GM23338 (cell line): ENCODE measurements at regions not wholly inside any gene's neighbourhood (a gene's known extent, or its start where the extent isn't known, plus 50 kb on each side); places are given as distances from the start of the nearest gene placed in this dataset.

Source experiments
- ATAC-seq: fragments of 200-7000 bp; cut with Tn5 transposase; 3 replicates; pipeline ENCODE4 v1.9.1; 2020
- DNase-seq: peaks from one replicate; pipeline ENCODE4 v3.0.0-alpha.2; 2015; ENCODE audit warnings: low spot score
- H2AFZ ChIP-seq: fragments of 200-600 bp; sonication (generic); 2 replicates; pipeline ENCODE4 v1.8.0; 2016; ENCODE audit warnings: antibody characterized with exemption, mild to moderate bottlenecking, moderate library complexity
- H3F3A ChIP-seq: fragments of 200-600 bp; sonication (generic); replicated peaks from 2 replicates; pipeline ENCODE4 v1.8.0; 2017; ENCODE audit warnings: antibody characterized with exemption, mixed run types, low read depth
- H3K27ac ChIP-seq: fragments of 200-600 bp; sonication (generic); 2 replicates; pipeline ENCODE4 v1.6.1; 2016; ENCODE audit warnings: low read depth
- H3K27me3 ChIP-seq: fragments of 200-600 bp; sonication (generic); 2 replicates; pipeline ENCODE4 v1.8.0; 2016; ENCODE audit warnings: mild to moderate bottlenecking, mixed run types, moderate library complexity; ENCODE audit not compliant: insufficient read depth
- H3K36me3 ChIP-seq: fragments of 200-600 bp; sonication (generic); 2 replicates; pipeline ENCODE4 v1.8.0; 2016; ENCODE audit warnings: mild to moderate bottlenecking; ENCODE audit not compliant: insufficient read depth
- H3K4me1 ChIP-seq: fragments of 200-600 bp; sonication (generic); 2 replicates; pipeline ENCODE4 v1.8.0; 2016; ENCODE audit warnings: mild to moderate bottlenecking, moderate library complexity; ENCODE audit not compliant: insufficient read depth
- H3K4me2 ChIP-seq: fragments of 200-600 bp; sonication (generic); 2 replicates; pipeline ENCODE4 v1.7.1; 2017; ENCODE audit warnings: mixed run types
- H3K4me3 ChIP-seq: fragments of 200-600 bp; sonication (generic); 2 replicates; pipeline ENCODE4 v1.6.1; 2016; ENCODE audit warnings: mixed run types
- H3K79me2 ChIP-seq: fragments of 200-600 bp; sonication (generic); replicated peaks from 2 replicates; pipeline ENCODE4 v1.8.0; 2017; ENCODE audit warnings: mild to moderate bottlenecking; ENCODE audit not compliant: insufficient read depth
- H3K9me2 ChIP-seq: fragments of 200-600 bp; sonication (generic); 2 replicates; pipeline ENCODE4 v1.8.0; 2017; ENCODE audit not compliant: insufficient read depth
- H4K20me1 ChIP-seq: fragments of 200-600 bp; sonication (generic); replicated peaks from 2 replicates; pipeline ENCODE4 v1.8.0; 2017; ENCODE audit warnings: mild to moderate bottlenecking; ENCODE audit not compliant: insufficient read depth
- H3K27ac Mint-ChIP-seq: 2 replicates; pipeline ENCODE4 v1.8.0; 2020; ENCODE audit warnings: inconsistent platforms, mild to moderate bottlenecking, moderate library complexity, mixed read lengths
- H3K27me3 Mint-ChIP-seq: 3 replicates; pipeline ENCODE4 v1.8.0; 2022; ENCODE audit warnings: low read depth, mild to moderate bottlenecking, moderate library complexity, mixed read lengths, inconsistent platforms; ENCODE audit not compliant: insufficient read depth, poor library complexity
- H3K36me3 Mint-ChIP-seq: 3 replicates; pipeline ENCODE4 v1.8.0; 2021; ENCODE audit warnings: low read depth, mild to moderate bottlenecking, inconsistent platforms, moderate library complexity, mixed read lengths
- H3K4me1 Mint-ChIP-seq: 3 replicates; pipeline ENCODE4 v1.8.0; 2020; ENCODE audit warnings: mild to moderate bottlenecking, inconsistent platforms, mixed read lengths
- H3K4me3 Mint-ChIP-seq: 3 replicates; pipeline ENCODE4 v1.8.0; 2021; ENCODE audit warnings: moderate library complexity, mild to moderate bottlenecking, inconsistent platforms, mixed read lengths
- H3K9me3 Mint-ChIP-seq: 3 replicates; pipeline ENCODE4 v1.8.0; 2020; ENCODE audit warnings: moderate library complexity, mild to moderate bottlenecking, inconsistent platforms, mixed read lengths
- CREB1 ChIP-seq: fragments of 250-450 bp; sonication (Bioruptor Pico); IDR thresholded peaks from 2 replicates; pipeline ENCODE4 v1.5.0; 2020; ENCODE audit warnings: low read depth, mild to moderate bottlenecking, moderate library complexity
- CTCF ChIP-seq, 2 experiments: fragments of 200-600 bp in 1 of 2; sonication (generic) in 1 of 2; conservative IDR thresholded peaks; 2 replicates each; pipeline versions ENCODE4 v1.5.1 to v1.6.1; 2016 to 2017; ENCODE audit warnings: antibody characterized with exemption in 2 of 2, low read depth in 2 of 2, mild to moderate bottlenecking in 2 of 2, moderate library complexity in 1 of 2
- EZH2 ChIP-seq: fragments of 200-600 bp; sonication (generic); IDR thresholded peaks from one replicate; pipeline ENCODE4 v1.8.0; 2017; ENCODE audit warnings: antibody characterized with exemption, mild to moderate bottlenecking, low read depth; ENCODE audit not compliant: unreplicated experiment
- EZH2phosphoT487 ChIP-seq: fragments of 200-600 bp; sonication (generic); IDR thresholded peaks from one replicate; pipeline ENCODE4 v1.8.1; 2018; ENCODE audit warnings: antibody characterized with exemption; ENCODE audit not compliant: unreplicated experiment
- JUNB ChIP-seq: IDR thresholded peaks from one replicate; pipeline ENCODE4 v1.6.1; 2016; ENCODE audit warnings: antibody characterized with exemption; ENCODE audit not compliant: unreplicated experiment
- NANOG ChIP-seq: IDR thresholded peaks from 2 replicates; pipeline ENCODE4 v1.6.1; 2016; ENCODE audit warnings: antibody characterized with exemption, borderline replicate concordance
- POLR2AphosphoS5 ChIP-seq: IDR thresholded peaks from 2 replicates; pipeline ENCODE4 v1.6.1; 2016; ENCODE audit warnings: antibody characterized with exemption, low read depth
- REST ChIP-seq: IDR thresholded peaks from one replicate; pipeline ENCODE4 v1.6.1; 2018; ENCODE audit warnings: antibody characterized with exemption; ENCODE audit not compliant: unreplicated experiment
- STAT1 ChIP-seq: IDR thresholded peaks from one replicate; pipeline ENCODE4 v1.6.1; 2016; ENCODE audit warnings: antibody characterized with exemption; ENCODE audit not compliant: unreplicated experiment
- ZNF114 ChIP-seq: fragments of 250-450 bp; sonication (Bioruptor Pico); IDR thresholded peaks from 2 replicates; pipeline ENCODE4 v1.5.0; 2020; ENCODE audit warnings: mild to moderate bottlenecking, moderate library complexity
- ZNF331 ChIP-seq: fragments of 250-450 bp; sonication (Bioruptor Pico); IDR thresholded peaks from 2 replicates; pipeline ENCODE4 v1.5.0; 2020; ENCODE audit warnings: low read depth, mild to moderate bottlenecking, moderate library complexity
- TF ChIP-seq, protein P1 (sequence below): IDR thresholded peaks from 2 replicates; pipeline ENCODE4 v1.6.1; 2016; ENCODE audit warnings: antibody characterized with exemption

- ATAC-seq = no peak
These were observed 1176.4 kb upstream of the RAG2 start for GRCh38 chr11:37774441-37774840.

DNA sequence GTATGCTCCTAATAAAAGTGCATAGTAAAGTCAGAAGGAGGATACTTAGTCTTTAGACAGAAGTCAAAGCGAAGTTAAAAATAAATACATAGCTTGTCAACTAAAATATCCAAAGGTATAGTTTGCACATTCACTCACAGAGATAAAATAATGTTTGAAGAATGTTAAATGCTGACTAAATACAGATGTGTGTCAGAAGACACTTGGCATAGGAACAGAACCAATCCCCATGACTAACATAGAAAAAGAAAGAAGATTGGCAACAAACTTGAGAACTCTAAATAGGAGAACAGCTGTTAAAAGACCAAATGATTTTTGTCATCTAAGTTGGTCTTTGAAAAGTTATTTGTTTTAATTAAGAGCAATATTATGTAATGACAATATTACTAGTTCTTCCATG lies 1172.1 kb upstream of the RAG2 start:
- no peaks in the 10 kb centered on the region for H3K4me1 Mint-ChIP-seq
- H3K9me3 Mint-ChIP-seq = peaks cover 6% of the 10 kb centered on the region
- no peak for ATAC-seq
- TF ChIP-seq NANOG = no peak
- no peak for TF ChIP-seq EZH2
- TF ChIP-seq CREB1 (CRISPR knock-in tag) = no peak
- no peak for TF ChIP-seq JUNB
- TF ChIP-seq STAT1 = no peak
- no peak for TF ChIP-seq REST
- no peak for TF ChIP-seq CTCF (conservative IDR thresholded peaks at IDR 0.05; ENCODE audit: low read depth in 2 of 2)
- TF ChIP-seq ZNF331 (CRISPR knock-in tag) = no peak
- TF ChIP-seq, protein P1, sequence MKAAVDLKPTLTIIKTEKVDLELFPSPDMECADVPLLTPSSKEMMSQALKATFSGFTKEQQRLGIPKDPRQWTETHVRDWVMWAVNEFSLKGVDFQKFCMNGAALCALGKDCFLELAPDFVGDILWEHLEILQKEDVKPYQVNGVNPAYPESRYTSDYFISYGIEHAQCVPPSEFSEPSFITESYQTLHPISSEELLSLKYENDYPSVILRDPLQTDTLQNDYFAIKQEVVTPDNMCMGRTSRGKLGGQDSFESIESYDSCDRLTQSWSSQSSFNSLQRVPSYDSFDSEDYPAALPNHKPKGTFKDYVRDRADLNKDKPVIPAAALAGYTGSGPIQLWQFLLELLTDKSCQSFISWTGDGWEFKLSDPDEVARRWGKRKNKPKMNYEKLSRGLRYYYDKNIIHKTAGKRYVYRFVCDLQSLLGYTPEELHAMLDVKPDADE = no peak
- no peak for TF ChIP-seq EZH2phosphoT487
- no peak for TF ChIP-seq ZNF114
- TF ChIP-seq POLR2AphosphoS5 = no peak

More at GRCh38 chr11:37774441-37774840, 1176.4 kb upstream of the RAG2 start:
- H3K4me3 ChIP-seq = no peak overlapping the region
- no peak overlapping the region for H3K4me2 ChIP-seq
- no peaks in the 10 kb centered on the region for H3K4me1 ChIP-seq
- Mint-ChIP-seq H3K27ac (no peak overlapping the region), H3K4me1 (no peaks in the 10 kb centered on the region), H3K9me3 (peaks cover 6% of the 10 kb centered on the region; the same call in 2 of the 3 replicates), H3K36me3 (no peaks in the 10 kb centered on the region; the same call in 2 of the 3 replicates), H3K27me3 (peaks cover 2% of the 10 kb centered on the region), H3K4me3 (no peak overlapping the region)
- H3K27me3 ChIP-seq = no peaks in the 10 kb centered on the region
- H3K79me2 ChIP-seq = no peaks in the 10 kb centered on the region
- TF ChIP-seq, protein P1 = no peak
- no peak for TF ChIP-seq CREB1 (CRISPR knock-in tag)
- DNase-seq = no peak
- no peaks in the 10 kb centered on the region for H4K20me1 ChIP-seq
- no peak overlapping the region for H2AFZ ChIP-seq
- H3F3A ChIP-seq = no peaks in the 10 kb centered on the region
- no peaks in the 10 kb centered on the region for H3K9me2 ChIP-seq
- no peaks in the 10 kb centered on the region; the same call in 1 of the 2 replicates for H3K36me3 ChIP-seq
- no peak overlapping the region for H3K27ac ChIP-seq

More for the DNA sequence above, 1172.1 kb upstream of the RAG2 start:
- no peak overlapping the region for H3K27ac ChIP-seq
- H3K4me3 Mint-ChIP-seq = no peak overlapping the region
- no peaks in the 10 kb centered on the region for H3F3A ChIP-seq
- H3K27me3 ChIP-seq = no peaks in the 10 kb centered on the region
- no peak overlapping the region for H3K27ac Mint-ChIP-seq
- H3K36me3 ChIP-seq = 0 out of 2 replicates have a peak, but pooled peaks cover 4% of the 10 kb centered on the region
- no peak overlapping the region for H3K4me3 ChIP-seq
- H3K36me3 Mint-ChIP-seq = no peaks in the 10 kb centered on the region; the same call in 2 of the 3 replicates
- H3K4me1 ChIP-seq = no peaks in the 10 kb centered on the region
- no peak overlapping the region for H2AFZ ChIP-seq
- peaks cover 2% of the 10 kb centered on the region for H3K27me3 Mint-ChIP-seq
- H4K20me1 ChIP-seq = no peaks in the 10 kb centered on the region
- no peaks in the 10 kb centered on the region for H3K79me2 ChIP-seq
- no peak for DNase-seq
- H3K9me2 ChIP-seq = no peaks in the 10 kb centered on the region
- no peak overlapping the region for H3K4me2 ChIP-seq
